Ishikawa (cell line): ENCODE measurements at regions not wholly inside any gene's neighbourhood (a gene's known extent, or its start where the extent isn't known, plus 50 kb on each side); places are given as distances from the start of the nearest gene placed in this dataset.

Experiments
- EP300 ChIP-seq: IDR thresholded peaks from 2 replicates; pipeline ENCODE4 v1.6.1; 2012; ENCODE audit warnings: borderline replicate concordance
- RAD21 ChIP-seq: IDR thresholded peaks from 2 replicates; pipeline ENCODE4 v1.6.1; 2012; ENCODE audit warnings: low read depth
- REST ChIP-seq: IDR thresholded peaks from 2 replicates; pipeline ENCODE4 v1.6.1; 2012; ENCODE audit warnings: low read depth, mild to moderate bottlenecking

DNA sequence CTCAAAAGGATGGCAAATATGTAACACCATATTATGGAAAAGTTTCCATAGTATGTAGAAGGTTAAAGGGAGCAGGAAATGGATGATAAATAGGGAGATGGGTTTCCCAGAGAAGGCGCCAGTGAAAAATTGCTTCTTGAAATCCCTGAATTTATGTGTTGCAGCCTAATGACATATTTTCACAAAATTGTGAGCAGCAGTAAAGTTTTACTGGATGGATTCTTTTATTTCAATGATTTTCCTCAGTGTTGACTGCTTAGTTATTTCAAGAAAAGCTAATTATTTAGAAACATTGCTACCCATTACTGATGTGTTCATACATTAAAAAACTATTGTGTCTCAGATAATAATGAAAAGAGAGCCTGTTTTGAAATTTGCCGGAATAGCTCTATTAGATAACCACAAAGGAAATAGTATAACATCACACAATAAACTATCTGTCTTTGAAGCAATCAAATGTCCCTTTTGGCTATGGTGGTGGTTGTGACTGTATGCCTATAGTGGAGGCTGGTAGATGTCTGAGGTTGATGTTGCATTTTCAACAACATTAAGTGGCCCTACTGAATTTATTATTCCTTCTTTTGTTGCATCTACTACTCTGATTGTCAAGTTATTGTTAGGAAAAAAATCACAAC lies 169.9 kb upstream of the HAND2 start:
- TF ChIP-seq REST (no peak), EP300 (no peak), RAD21 (no peak)
